GM12865 (cell line): ENCODE measurements at regions not wholly inside any gene's neighbourhood (a gene's known extent, or its start where the extent isn't known, plus 50 kb on each side); places are given as distances from the start of the nearest gene placed in this dataset.

ENCODE experiments used
- DNase-seq: peaks from one replicate; pipeline ENCODE4 v3.0.0; 2010; ENCODE audit warnings: low read depth
- H3K4me3 ChIP-seq: 2 replicates; pipeline ENCODE4 v1.5.1; 2011; ENCODE audit warnings: mild to moderate bottlenecking, low read depth, low read length, control low read depth
- CTCF ChIP-seq: IDR thresholded peaks from 2 replicates; pipeline ENCODE4 v1.5.1; 2011; ENCODE audit warnings: low read length, control low read depth, low read depth, inconsistent platforms; ENCODE audit not compliant: insufficient read depth; ENCODE audit errors: missing control alignments

GRCh38 chr6:48736501-48737206, 625.7 kb upstream of the PTCHD4 start:
- no peak for TF ChIP-seq CTCF
- no peak overlapping the region for H3K4me3 ChIP-seq
- no peak for DNase-seq

GRCh38 chr6:48735846-48736245, 624.8 kb upstream of the PTCHD4 start:
- no peak for DNase-seq
- TF ChIP-seq CTCF, result no peak
- no peak overlapping the region for H3K4me3 ChIP-seq

- DNase-seq, result no peak
- no peak for TF ChIP-seq CTCF
- H3K4me3 ChIP-seq, result no peak overlapping the region
Measured at GRCh38 chr6:48733581-48733980, 622.6 kb upstream of the PTCHD4 start.

GRCh38 chr6:48714699-48715098, 603.7 kb upstream of the PTCHD4 start:
- H3K4me3 ChIP-seq, result no peak overlapping the region
- no peak for TF ChIP-seq CTCF
- no peak for DNase-seq

- no peak for DNase-seq
- no peak for TF ChIP-seq CTCF
- no peak overlapping the region for H3K4me3 ChIP-seq
Measured at GRCh38 chr6:48714250-48714649, 603.3 kb upstream of the PTCHD4 start.

- no peak for DNase-seq
- H3K4me3 ChIP-seq, result no peak overlapping the region
- TF ChIP-seq CTCF, result no peak
Measured at GRCh38 chr6:48713612-48714011, 602.6 kb upstream of the PTCHD4 start.

GRCh38 chr6:48706310-48706709, 595.3 kb upstream of the PTCHD4 start:
- no peak overlapping the region for H3K4me3 ChIP-seq
- no peak for TF ChIP-seq CTCF
- no peak for DNase-seq
